ENCODE measurements at regions not wholly inside any gene's neighbourhood (a gene's known extent, or its start where the extent isn't known, plus 50 kb on each side); places are given as distances from the start of the nearest gene placed in this dataset.

GRCh38 chr10:108583877-108584276, 1339.4 kb downstream of the XPNPEP1 start:
- TF ChIP-seq CTCF (IDR thresholded peaks at IDR 0.05) (no peak), POLR2A (IDR thresholded peaks at IDR 0.05) (no peak), POLR2AphosphoS5 (IDR thresholded peaks at IDR 0.05) (no peak), EP300 (IDR thresholded peaks at IDR 0.05) (no peak)
